ENCODE measurements at regions not wholly inside any gene's neighbourhood (a gene's known extent, or its start where the extent isn't known, plus 50 kb on each side); places are given as distances from the start of the nearest gene placed in this dataset.

DNA sequence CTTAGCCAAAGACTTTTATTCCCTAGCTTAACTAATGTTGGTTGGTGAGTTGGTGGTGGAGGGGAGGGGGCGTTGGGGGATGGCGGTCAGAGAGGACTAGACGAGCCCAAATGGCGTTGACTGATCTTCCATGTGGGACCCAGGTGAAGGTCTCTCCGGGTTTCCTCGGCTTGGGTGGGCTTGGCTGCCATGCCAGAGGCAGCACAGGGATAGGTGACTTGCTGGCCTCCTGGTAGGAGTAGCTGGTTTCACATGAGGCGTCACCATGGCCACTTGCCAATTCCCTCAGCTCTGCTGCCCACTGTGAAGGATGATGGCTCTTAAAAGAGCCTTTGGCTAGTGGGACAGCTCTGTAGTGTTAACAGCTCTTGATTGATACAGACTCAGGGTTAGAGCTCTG, 1337.0 kb upstream of the FAM98A start:
- H3K4me3 ChIP-seq (replicated peaks; ENCODE audit: insufficient read depth, low read length): no peak overlapping the region
- TF ChIP-seq, protein P1, sequence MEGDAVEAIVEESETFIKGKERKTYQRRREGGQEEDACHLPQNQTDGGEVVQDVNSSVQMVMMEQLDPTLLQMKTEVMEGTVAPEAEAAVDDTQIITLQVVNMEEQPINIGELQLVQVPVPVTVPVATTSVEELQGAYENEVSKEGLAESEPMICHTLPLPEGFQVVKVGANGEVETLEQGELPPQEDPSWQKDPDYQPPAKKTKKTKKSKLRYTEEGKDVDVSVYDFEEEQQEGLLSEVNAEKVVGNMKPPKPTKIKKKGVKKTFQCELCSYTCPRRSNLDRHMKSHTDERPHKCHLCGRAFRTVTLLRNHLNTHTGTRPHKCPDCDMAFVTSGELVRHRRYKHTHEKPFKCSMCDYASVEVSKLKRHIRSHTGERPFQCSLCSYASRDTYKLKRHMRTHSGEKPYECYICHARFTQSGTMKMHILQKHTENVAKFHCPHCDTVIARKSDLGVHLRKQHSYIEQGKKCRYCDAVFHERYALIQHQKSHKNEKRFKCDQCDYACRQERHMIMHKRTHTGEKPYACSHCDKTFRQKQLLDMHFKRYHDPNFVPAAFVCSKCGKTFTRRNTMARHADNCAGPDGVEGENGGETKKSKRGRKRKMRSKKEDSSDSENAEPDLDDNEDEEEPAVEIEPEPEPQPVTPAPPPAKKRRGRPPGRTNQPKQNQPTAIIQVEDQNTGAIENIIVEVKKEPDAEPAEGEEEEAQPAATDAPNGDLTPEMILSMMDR (IDR thresholded peaks at IDR 0.05; ENCODE audit: insufficient read depth, low read length): no peak
- TF ChIP-seq GABPA (IDR thresholded peaks at IDR 0.05; ENCODE audit: low read depth) (no peak), POLR2AphosphoS5 (IDR thresholded peaks at IDR 0.05; ENCODE audit: low read depth) (no peak)
- TF ChIP-seq, protein P2, sequence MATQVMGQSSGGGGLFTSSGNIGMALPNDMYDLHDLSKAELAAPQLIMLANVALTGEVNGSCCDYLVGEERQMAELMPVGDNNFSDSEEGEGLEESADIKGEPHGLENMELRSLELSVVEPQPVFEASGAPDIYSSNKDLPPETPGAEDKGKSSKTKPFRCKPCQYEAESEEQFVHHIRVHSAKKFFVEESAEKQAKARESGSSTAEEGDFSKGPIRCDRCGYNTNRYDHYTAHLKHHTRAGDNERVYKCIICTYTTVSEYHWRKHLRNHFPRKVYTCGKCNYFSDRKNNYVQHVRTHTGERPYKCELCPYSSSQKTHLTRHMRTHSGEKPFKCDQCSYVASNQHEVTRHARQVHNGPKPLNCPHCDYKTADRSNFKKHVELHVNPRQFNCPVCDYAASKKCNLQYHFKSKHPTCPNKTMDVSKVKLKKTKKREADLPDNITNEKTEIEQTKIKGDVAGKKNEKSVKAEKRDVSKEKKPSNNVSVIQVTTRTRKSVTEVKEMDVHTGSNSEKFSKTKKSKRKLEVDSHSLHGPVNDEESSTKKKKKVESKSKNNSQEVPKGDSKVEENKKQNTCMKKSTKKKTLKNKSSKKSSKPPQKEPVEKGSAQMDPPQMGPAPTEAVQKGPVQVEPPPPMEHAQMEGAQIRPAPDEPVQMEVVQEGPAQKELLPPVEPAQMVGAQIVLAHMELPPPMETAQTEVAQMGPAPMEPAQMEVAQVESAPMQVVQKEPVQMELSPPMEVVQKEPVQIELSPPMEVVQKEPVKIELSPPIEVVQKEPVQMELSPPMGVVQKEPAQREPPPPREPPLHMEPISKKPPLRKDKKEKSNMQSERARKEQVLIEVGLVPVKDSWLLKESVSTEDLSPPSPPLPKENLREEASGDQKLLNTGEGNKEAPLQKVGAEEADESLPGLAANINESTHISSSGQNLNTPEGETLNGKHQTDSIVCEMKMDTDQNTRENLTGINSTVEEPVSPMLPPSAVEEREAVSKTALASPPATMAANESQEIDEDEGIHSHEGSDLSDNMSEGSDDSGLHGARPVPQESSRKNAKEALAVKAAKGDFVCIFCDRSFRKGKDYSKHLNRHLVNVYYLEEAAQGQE (IDR thresholded peaks at IDR 0.05; ENCODE audit: insufficient replicate concordance, low read depth): no peak
- no peaks in the 10 kb centered on the region for H3K27me3 ChIP-seq (ENCODE audit: insufficient read depth, poor library complexity, severe bottlenecking)
- no peak overlapping the region for H3K27ac ChIP-seq (replicated peaks)
- no peak for DNase-seq (ENCODE audit: low read depth in 1 of 2, low spot score in 1 of 2)

DNA sequence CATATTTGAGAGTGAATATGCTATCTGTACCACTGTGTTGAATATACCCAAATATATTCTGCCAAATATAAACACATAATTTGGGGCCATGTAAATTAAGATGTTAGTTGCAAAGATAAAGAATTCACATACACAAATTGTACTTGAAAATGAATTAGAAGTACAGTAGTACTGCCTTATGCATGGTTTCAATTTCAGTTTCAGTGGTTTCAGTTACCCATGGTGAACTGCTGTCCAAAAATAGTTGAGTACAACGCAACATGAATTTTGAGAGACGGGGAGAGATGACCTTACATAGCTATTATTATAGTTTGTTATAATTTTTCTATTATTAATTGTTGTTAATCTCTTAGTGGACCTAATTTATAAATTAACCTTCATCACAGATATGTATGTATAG, 1313.0 kb upstream of the FAM98A start:
- TF ChIP-seq GABPA (IDR thresholded peaks at IDR 0.05; ENCODE audit: low read depth) (no peak), SPI1 (IDR thresholded peaks at IDR 0.05; ENCODE audit: borderline replicate concordance, low read depth) (no peak), POLR2AphosphoS5 (IDR thresholded peaks at IDR 0.05; ENCODE audit: low read depth) (no peak)
- TF ChIP-seq, protein P1 (IDR thresholded peaks at IDR 0.05; ENCODE audit: insufficient read depth, low read length): no peak
- TF ChIP-seq, protein P2 (IDR thresholded peaks at IDR 0.05; ENCODE audit: insufficient replicate concordance, low read depth): no peak
- H3K27me3 ChIP-seq (ENCODE audit: insufficient read depth, poor library complexity, severe bottlenecking): no peaks in the 10 kb centered on the region

DNA sequence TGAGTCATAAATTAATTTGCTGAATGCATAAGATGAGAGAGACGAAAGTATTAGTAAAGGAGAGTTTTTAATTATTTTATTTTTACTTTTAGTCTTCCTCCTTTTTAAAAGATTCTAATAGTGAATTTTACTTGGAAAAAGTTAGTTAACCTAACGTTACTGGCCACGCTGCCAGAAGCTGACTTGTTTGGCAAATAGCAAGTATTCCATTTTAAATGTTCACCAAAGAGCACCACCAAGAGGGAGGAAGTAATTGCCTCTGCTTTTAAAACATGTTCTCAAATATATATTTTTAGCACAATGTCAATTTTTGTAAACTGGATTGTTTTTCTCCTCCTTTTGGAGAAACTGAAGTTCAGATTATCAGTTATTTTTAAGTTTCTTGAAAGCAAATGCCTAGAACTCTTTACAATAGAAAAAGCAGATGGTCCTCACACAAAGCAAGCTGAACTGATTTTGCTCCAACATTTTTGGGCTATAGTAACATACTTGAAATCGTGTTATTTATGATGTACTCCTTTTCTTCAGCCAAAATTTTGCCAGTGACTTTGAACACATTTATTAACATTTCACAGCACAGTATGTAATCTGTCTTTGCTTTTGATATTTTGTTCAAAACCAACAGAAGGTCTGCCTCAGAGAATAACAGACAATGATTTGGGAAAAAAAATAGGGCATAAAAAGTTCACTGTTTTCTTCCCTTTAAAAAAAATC, 1311.0 kb upstream of the FAM98A start:
- TF ChIP-seq, protein P1 (IDR thresholded peaks at IDR 0.05; ENCODE audit: insufficient read depth, low read length): no peak
- no peak for TF ChIP-seq GABPA (IDR thresholded peaks at IDR 0.05; ENCODE audit: low read depth)
- DNase-seq (ENCODE audit: low read depth in 1 of 2, low spot score in 1 of 2): no peak
- Histone ChIP-seq H3K27me3 (ENCODE audit: insufficient read depth, poor library complexity, severe bottlenecking) (no peaks in the 10 kb centered on the region), H3K27ac (replicated peaks) (no peak overlapping the region), H3K4me3 (replicated peaks; ENCODE audit: insufficient read depth, low read length) (no peak overlapping the region)

More for the DNA sequence above, 1313.0 kb upstream of the FAM98A start:
- no peak for DNase-seq (ENCODE audit: low read depth in 1 of 2, low spot score in 1 of 2)
- H3K4me3 ChIP-seq (replicated peaks; ENCODE audit: insufficient read depth, low read length): no peak overlapping the region
- no peak overlapping the region for H3K27ac ChIP-seq (replicated peaks)

DNA sequence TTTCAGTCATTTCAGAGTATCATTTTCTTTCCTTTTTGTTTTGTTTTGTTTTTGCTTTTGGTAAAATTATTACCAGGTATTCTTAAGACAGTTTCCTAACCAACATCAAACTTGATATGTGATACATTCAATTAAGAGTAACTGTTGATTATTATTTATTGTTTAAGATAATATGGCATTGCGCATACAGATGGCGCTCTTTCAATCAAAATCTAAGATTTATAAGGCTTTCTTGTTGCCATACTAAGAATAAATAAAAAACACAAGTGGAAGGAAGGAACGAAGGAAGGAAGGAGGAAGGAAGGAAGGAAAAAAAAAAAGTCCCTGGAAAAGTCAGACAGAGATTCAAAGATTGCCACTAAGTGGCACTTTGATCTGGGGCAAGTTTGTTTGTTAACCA, 1308.7 kb upstream of the FAM98A start:
- no peaks in the 10 kb centered on the region for H3K27me3 ChIP-seq (ENCODE audit: insufficient read depth, poor library complexity, severe bottlenecking)
- no peak overlapping the region for H3K4me3 ChIP-seq (replicated peaks; ENCODE audit: insufficient read depth, low read length)
- TF ChIP-seq SPI1 (IDR thresholded peaks at IDR 0.05; ENCODE audit: borderline replicate concordance, low read depth): no peak
- no peak for TF ChIP-seq GABPA (IDR thresholded peaks at IDR 0.05; ENCODE audit: low read depth)
- TF ChIP-seq, protein P1 (IDR thresholded peaks at IDR 0.05; ENCODE audit: insufficient read depth, low read length): no peak
- no peak for TF ChIP-seq POLR2AphosphoS5 (IDR thresholded peaks at IDR 0.05; ENCODE audit: low read depth)
- TF ChIP-seq, protein P2 (IDR thresholded peaks at IDR 0.05; ENCODE audit: insufficient replicate concordance, low read depth): no peak
- DNase-seq (ENCODE audit: low read depth in 1 of 2, low spot score in 1 of 2): no peak
- no peak overlapping the region for H3K27ac ChIP-seq (replicated peaks)

Data from HL-60 (cell line).